ENCODE measurements at regions not wholly inside any gene's neighbourhood (a gene's known extent, or its start where the extent isn't known, plus 50 kb on each side); places are given as distances from the start of the nearest gene placed in this dataset.
A peak's percentile ranks its signal among the peaks of the same experiment; 100 is the strongest.
"Not testable (repeated sequence)": the region's sequence is repeated elsewhere in the genome, so short reads cannot be mapped to it uniquely, and the experiment has no call there.

DNA sequence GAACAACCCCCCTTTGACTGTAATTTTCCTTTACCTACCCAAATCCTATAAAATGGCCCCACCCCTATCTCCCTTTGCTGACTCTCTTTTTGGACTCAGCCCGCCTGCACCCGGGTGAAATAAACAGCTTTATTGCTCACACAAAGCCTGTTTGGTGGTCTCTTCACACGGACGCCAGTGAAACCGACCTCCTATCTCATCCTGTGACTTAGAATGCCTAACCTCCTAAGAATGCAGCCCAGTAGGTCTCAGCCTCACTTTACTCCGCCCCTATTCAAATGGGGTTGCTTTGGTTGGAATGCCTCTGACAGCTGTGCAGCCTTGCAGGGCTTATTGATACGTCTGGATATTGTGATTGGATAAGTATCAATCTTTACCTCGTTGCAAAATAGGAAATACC is 243.8 kb upstream of the PROK2 start:
- H3K4me3 ChIP-seq; H3K36me3 ChIP-seq (replicated peaks); H3K27me3 ChIP-seq (ENCODE audit: low read depth); H3K9me3 ChIP-seq; in situ Hi-C loops (cut with MboI; ENCODE audit: low sequenced_read_pairs); H3K4me1 ChIP-seq: not testable (repeated sequence)
- peak in 1 of 2 experiments; percentile 20 for DNase-seq (ENCODE audit: low spot score in 2 of 2)

DNA sequence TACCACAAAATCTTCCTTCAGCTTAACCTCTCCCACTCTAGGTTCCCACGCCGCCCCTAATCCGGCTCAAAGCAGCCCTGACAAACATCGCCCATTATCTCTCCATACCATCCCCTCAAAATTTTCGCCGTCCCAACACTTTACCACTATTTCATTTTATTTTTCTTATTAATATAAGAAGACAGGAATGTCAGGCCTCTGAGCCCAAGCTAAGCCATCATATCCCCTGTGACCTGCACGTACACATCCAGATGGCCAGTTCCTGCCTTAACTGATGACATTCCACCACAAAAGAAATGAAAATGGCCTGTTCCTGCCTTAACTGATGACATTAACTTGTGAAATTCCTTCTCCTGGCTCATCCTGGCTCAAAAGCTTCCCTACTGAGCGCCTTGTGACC is 243.4 kb upstream of the PROK2 start:
- DNase-seq (ENCODE audit: low spot score in 2 of 2); H3K9me3 ChIP-seq; H3K4me1 ChIP-seq; H3K27me3 ChIP-seq (ENCODE audit: low read depth); H3K36me3 ChIP-seq (replicated peaks); H3K4me3 ChIP-seq; in situ Hi-C loops (cut with MboI; ENCODE audit: low sequenced_read_pairs): not testable (repeated sequence)

DNA sequence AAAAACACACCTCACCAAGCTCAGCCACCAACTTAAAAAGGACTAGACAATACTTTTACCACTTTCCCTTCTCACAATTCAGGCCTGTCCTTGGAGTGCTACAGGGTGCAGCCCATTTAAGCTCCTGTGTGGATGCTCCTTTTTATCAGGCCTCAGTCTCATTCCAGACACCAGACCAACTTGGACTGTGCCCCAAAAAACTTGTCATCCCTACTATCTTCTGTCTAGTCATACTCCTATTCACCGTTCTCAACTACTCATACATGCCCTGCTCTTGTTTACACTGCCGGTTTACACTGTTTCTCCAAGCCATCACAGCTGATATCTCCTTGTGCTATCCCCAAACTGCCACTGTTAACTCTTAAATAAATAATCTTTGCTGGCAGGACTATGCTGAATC is 242.8 kb upstream of the PROK2 start:
- H3K9me3 ChIP-seq; H3K4me1 ChIP-seq; in situ Hi-C loops (cut with MboI; ENCODE audit: low sequenced_read_pairs); H3K4me3 ChIP-seq; DNase-seq (ENCODE audit: low spot score in 2 of 2); H3K36me3 ChIP-seq (replicated peaks); H3K27me3 ChIP-seq (ENCODE audit: low read depth): not testable (repeated sequence)

DNA sequence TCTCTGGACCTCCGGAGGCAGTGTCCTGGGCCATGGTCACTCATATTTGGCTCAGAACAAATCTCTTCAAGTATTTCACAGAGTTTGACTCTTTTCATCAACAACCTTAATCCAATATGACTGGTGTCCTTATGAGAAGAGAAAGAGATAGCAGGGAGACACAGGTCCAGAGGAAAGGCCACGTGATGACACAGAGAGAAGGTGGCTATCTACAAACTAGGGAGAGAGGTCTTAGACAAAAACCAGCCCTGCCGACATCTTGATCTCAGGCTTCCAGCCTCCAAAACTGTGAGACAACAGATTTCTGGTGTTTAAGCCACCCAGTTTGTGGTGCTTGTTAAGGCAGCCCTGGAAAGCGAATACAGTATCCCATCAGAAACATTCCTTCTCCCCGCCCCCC is 237.1 kb upstream of the PROK2 start:
- Histone ChIP-seq H3K4me1 (peaks cover 19% of the 10 kb centered on the region), H3K9me3 (no peaks in the 10 kb centered on the region), H3K27me3 (ENCODE audit: low read depth) (no peaks in the 10 kb centered on the region), H3K4me3 (no peak overlapping the region), H3K36me3 (replicated peaks) (no peaks in the 10 kb centered on the region)
- no peak for DNase-seq (ENCODE audit: low spot score in 2 of 2)
- in situ Hi-C loops (cut with MboI; ENCODE audit: low sequenced_read_pairs), result no loop called here

DNA sequence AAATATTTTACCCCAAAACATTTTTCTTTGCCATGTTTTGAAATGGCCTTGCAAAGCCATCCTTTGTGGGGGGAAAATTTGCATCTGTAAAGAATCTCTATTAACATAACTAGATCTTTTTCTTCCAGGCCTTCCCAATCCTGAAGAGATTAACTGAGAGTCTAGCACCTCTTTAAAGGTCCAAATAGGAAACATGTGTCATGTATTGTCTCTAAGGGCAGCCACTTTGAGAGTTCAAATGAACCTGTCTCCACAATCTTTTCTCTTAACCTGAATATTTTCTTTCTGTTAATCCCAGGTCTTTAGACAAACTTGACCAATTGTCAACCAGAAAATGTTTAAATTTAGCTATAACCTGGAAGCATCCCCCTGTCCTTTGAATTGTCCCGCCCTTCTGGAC is 236.6 kb upstream of the PROK2 start:
- no peaks in the 10 kb centered on the region for H3K9me3 ChIP-seq
- H3K4me3 ChIP-seq, result no peak overlapping the region
- in situ Hi-C loops (cut with MboI; ENCODE audit: low sequenced_read_pairs), result no loop called here
- no peaks in the 10 kb centered on the region for H3K27me3 ChIP-seq (ENCODE audit: low read depth)
- peak; percentile 55 to 90 for DNase-seq (ENCODE audit: low spot score in 2 of 2)
- H3K36me3 ChIP-seq (replicated peaks), result no peaks in the 10 kb centered on the region
- peaks cover 19% of the 10 kb centered on the region for H3K4me1 ChIP-seq

DNA sequence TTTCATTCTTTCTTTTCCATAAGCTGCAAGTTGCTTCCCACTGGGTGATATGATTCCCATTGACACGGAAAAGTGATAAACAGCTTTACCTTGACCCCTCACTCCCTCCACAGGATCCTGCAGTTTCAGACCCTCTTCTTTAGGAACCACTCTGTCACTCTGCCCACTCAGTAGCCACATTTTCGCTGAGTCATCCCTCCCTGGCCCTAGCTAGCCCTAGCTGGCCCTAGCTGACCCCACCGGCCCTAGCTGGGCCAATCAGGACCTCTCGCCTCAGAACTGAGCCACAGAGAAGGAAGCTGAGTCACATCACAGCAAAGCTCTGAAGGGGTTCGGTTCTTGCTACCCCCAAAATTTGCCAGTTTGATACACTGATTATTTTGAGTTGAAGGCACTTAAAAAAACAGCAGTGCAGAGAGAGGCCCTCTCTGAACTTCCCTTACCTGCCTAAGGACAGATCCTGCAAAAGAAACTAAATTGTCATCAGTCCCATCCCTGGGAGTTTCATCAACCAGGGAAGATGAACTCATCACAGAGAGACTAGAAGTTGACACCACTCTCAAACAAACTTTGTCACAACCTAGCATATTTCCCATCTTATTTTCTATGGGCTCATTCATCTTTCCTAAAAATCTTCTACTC is 233.5 kb upstream of the PROK2 start:
- DNase-seq (ENCODE audit: low spot score in 2 of 2), result no peak
- Histone ChIP-seq H3K27me3 (ENCODE audit: low read depth) (no peaks in the 10 kb centered on the region), H3K4me1 (peaks cover 19% of the 10 kb centered on the region), H3K9me3 (no peaks in the 10 kb centered on the region), H3K4me3 (no peak overlapping the region), H3K36me3 (replicated peaks) (no peaks in the 10 kb centered on the region)
- in situ Hi-C loops (cut with MboI; ENCODE audit: low sequenced_read_pairs), result no loop called here

DNA sequence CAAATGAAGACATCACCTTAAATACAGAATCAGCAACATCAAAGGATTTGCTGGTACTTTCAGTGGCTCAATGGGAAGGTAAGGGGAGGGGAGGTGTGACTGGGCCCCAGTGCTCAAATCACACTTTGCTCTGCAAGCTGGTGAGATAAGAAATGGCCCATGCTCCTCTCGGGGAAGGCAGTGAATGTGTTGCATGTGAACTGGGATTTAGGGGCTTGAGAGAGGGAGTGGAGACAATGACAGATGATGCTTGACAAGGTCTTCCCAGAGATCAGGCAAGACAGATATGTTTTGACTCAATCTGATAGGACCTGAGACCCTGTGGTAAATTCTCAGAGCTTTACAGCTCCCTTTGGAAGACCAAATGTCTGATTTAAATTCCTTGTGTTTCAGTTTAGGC is 233.0 kb upstream of the PROK2 start:
- no peak for DNase-seq (ENCODE audit: low spot score in 2 of 2)
- no peak overlapping the region for H3K4me3 ChIP-seq
- H3K4me1 ChIP-seq, result peaks cover 19% of the 10 kb centered on the region
- H3K36me3 ChIP-seq (replicated peaks), result no peaks in the 10 kb centered on the region
- H3K9me3 ChIP-seq, result no peaks in the 10 kb centered on the region
- in situ Hi-C loops (cut with MboI; ENCODE audit: low sequenced_read_pairs), result no loop called here
- no peaks in the 10 kb centered on the region for H3K27me3 ChIP-seq (ENCODE audit: low read depth)

DNA sequence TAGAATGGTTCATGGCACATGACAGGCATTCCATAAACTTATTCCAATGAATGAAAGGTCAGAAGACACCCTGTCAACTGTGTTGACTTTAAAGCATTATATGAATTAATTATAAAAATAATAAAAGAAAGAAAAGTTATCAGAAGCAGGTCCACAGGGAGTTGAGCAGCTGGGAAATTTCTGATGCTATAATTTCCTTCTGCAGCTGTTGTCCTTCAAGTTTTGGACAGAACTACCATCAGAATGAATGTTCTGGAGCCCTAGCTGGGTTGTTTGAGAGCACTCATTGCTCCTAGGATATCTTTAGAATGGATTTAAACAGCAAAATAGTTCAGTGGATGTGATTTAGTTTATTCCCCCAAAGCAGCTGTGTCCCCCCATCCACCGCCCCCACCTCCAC is 232.4 kb upstream of the PROK2 start:
- in situ Hi-C loops (cut with MboI; ENCODE audit: low sequenced_read_pairs), result no loop called here
- H3K9me3 ChIP-seq, result no peaks in the 10 kb centered on the region
- no peak overlapping the region for H3K4me3 ChIP-seq
- H3K27me3 ChIP-seq (ENCODE audit: low read depth), result no peaks in the 10 kb centered on the region
- peaks cover 15% of the 10 kb centered on the region for H3K4me1 ChIP-seq
- no peaks in the 10 kb centered on the region for H3K36me3 ChIP-seq (replicated peaks)
- no peak for DNase-seq (ENCODE audit: low spot score in 2 of 2)

DNA sequence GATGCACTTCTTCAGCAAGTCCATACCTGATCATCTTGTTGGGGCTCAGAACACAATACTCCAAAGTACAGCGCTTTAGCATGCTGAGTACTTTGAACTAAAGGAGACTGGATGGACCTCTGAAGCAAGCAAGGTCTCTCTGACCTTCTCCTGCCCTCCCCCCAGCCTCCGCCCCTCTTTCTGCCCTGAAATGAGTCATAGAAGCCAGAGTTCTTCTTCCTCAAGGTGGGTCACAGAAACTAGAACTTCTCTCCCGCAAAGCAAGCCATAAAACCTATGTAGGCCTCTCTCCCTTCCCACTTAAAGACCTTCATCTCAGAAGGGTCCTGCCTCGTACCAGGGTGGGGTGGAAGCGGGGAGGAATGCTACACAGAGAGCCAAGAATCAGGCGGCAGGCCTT is 230.5 kb upstream of the PROK2 start:
- Histone ChIP-seq H3K27me3 (ENCODE audit: low read depth) (no peaks in the 10 kb centered on the region), H3K4me3 (no peak overlapping the region), H3K4me1 (no peaks in the 10 kb centered on the region), H3K9me3 (no peaks in the 10 kb centered on the region), H3K36me3 (replicated peaks) (no peaks in the 10 kb centered on the region)
- in situ Hi-C loops (cut with MboI; ENCODE audit: low sequenced_read_pairs), result no loop called here
- no peak for DNase-seq (ENCODE audit: low spot score in 2 of 2)

DNA sequence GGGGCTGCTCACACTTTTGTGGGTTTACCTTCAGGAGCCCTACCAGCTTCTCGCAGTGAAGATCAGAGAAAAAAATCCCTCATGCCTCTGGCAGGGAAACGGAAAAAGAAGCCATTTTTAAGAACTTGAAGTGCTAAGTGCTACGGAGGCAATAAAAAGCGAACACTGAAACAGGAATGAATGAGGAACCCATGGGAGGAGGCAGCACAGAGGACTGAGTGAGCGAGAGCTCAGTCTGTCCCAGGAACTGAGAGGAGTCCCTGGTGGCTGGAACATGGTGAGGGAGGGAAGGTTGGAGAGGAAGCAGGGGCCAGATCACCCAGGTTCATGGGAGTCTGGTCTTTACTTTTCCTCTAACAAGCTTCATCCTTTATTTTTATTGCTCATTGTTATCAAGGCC is 228.1 kb upstream of the PROK2 start:
- Histone ChIP-seq H3K4me3 (no peak overlapping the region), H3K4me1 (no peaks in the 10 kb centered on the region), H3K36me3 (replicated peaks) (no peaks in the 10 kb centered on the region), H3K9me3 (no peaks in the 10 kb centered on the region), H3K27me3 (ENCODE audit: low read depth) (no peaks in the 10 kb centered on the region)
- in situ Hi-C loops (cut with MboI; ENCODE audit: low sequenced_read_pairs), result no loop called here
- DNase-seq (ENCODE audit: low spot score in 2 of 2), result no peak

DNA sequence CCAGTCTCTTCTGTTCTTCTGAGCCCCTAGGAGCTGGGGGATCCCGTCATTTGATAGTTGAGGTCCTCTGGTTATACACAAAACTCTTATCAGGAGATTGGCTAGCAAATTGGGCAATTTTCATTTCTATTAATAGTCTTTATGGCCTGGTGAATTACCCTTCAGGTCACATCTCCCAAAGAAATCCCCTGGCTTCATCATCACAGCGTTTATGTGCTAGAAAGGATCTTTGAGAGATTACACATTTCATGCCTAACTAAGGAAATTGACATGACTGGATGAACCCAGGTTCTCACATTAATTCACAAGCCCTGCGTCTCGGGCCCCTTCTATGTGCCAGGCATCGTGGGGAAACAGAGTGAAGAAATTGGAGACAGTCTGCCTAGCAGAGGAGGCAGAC is 227.4 kb upstream of the PROK2 start:
- in situ Hi-C loops (cut with MboI; ENCODE audit: low sequenced_read_pairs), result no loop called here
- no peaks in the 10 kb centered on the region for H3K4me1 ChIP-seq

DNA sequence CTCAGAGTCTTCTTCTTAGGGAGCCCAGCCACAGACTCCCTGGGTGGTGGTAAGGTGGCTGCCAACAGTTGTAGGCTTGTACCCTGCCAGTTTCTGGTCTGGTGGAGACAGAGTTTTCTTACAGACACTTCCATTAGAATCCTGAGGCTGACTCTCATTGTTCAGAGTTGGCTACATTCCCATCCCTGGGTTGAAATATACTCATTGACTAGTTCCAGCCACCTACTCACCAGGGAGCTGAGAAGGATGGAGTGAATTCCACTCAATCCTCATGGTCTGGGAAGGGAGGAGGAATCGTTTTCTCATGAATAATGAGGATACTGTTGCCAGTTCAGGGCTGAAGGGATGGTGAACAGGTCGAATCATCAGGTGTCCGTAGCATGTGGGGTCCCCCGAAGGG is 226.5 kb upstream of the PROK2 start:
- H3K36me3 ChIP-seq (replicated peaks), result no peaks in the 10 kb centered on the region

More for the DNA sequence above, 227.4 kb upstream of the PROK2 start:
- no peak for DNase-seq (ENCODE audit: low spot score in 2 of 2)
- H3K36me3 ChIP-seq (replicated peaks), result no peaks in the 10 kb centered on the region
- H3K27me3 ChIP-seq (ENCODE audit: low read depth), result no peaks in the 10 kb centered on the region
- H3K9me3 ChIP-seq, result no peaks in the 10 kb centered on the region
- no peak overlapping the region for H3K4me3 ChIP-seq

DNA sequence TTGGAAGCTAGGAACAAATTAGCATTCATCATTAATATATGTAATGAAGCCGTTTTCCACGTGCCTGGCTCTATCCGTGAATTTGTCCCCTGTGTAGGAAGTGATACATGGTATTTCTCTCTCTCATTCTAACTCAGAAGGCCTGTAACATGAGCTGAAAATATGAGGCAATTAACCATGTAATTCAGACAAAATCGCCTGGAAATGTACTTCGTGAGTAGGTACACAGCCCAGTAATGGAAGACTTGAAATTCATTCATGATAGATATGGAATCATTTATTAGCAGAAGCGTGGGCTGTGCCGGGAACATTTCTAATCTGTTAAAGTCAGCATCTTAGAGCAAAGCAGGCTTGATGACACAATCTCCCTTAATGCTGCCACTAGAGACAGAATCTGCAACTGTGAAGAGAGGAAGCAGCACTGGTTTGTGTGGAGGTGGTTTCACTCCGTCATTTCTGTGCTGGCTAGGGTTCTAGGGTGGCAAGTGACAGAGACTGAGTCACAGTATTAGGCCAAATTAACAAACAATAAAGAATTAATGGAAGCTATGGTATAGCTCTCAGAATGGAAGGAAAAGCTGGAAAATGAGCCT is 225.0 kb upstream of the PROK2 start:
- no peaks in the 10 kb centered on the region for H3K4me1 ChIP-seq
- no peaks in the 10 kb centered on the region for H3K27me3 ChIP-seq (ENCODE audit: low read depth)
- in situ Hi-C loops (cut with MboI; ENCODE audit: low sequenced_read_pairs), result no loop called here
- H3K9me3 ChIP-seq, result no peaks in the 10 kb centered on the region
- no peak overlapping the region for H3K4me3 ChIP-seq
- H3K36me3 ChIP-seq (replicated peaks), result no peaks in the 10 kb centered on the region
- DNase-seq (ENCODE audit: low spot score in 2 of 2), result no peak

More for the DNA sequence above, 226.5 kb upstream of the PROK2 start:
- no peaks in the 10 kb centered on the region for H3K4me1 ChIP-seq
- H3K27me3 ChIP-seq (ENCODE audit: low read depth), result no peaks in the 10 kb centered on the region
- DNase-seq (ENCODE audit: low spot score in 2 of 2), result no peak
- H3K9me3 ChIP-seq, result no peaks in the 10 kb centered on the region
- no peak overlapping the region for H3K4me3 ChIP-seq
- in situ Hi-C loops (cut with MboI; ENCODE audit: low sequenced_read_pairs), result no loop called here

DNA sequence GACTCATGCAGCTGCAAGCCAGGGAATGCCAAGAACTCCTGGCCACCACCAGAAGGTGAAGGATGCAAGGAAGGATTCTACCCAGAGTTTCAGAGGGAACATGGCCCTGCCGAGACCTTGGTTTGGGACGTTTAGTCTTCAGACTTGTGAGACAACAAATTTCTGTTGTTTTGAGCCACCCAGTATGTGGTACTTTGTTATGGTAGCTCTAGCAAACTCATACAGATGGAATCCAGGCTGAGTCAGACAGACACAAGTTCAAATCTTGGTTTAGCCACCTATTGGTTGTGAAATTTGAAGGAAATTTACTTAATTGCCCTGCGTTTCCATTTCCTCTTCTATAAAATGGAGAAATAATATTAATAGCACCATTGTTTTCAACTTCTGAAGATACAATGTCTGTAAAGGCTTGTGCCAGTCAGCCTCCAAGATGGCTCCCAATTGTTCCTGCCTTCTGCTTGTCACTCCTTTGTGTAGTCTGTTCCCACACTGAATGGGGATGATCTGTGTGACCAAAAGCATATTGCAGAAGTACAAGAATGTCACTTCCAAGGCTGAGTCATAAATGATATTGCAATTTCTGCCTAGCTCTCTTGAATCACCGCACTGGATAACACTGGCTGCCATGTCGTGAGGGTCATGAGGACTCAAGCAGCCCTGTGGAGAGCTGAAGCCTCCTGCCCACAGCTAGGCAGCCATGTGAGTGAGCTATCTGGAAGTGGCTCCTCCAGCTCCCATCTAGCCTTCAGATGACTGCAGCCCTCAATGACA is 223.5 kb upstream of the PROK2 start:
- H3K36me3 ChIP-seq (replicated peaks), result no peaks in the 10 kb centered on the region
- H3K9me3 ChIP-seq, result no peaks in the 10 kb centered on the region
- no peak overlapping the region for H3K4me3 ChIP-seq
- in situ Hi-C loops (cut with MboI; ENCODE audit: low sequenced_read_pairs), result no loop called here
- H3K27me3 ChIP-seq (ENCODE audit: low read depth), result no peaks in the 10 kb centered on the region
- H3K4me1 ChIP-seq, result no peaks in the 10 kb centered on the region
- no peak for DNase-seq (ENCODE audit: low spot score in 2 of 2)
